ENCODE measurements at regions not wholly inside any gene's neighbourhood (a gene's known extent, or its start where the extent isn't known, plus 50 kb on each side); places are given as distances from the start of the nearest gene placed in this dataset.
"Not testable (repeated sequence)": the region's sequence is repeated elsewhere in the genome, so short reads cannot be mapped to it uniquely, and the experiment has no call there.

GRCh38 chr3:16707260-16707659 is 102.0 kb upstream of the DAZL start:
- no peak for TF ChIP-seq CTCF (IDR thresholded peaks at IDR 0.05; ENCODE audit: low read depth, low read length, missing control alignments)
- DNase-seq (ENCODE audit: extremely low read depth, low read depth): no peak

GRCh38 chr3:16708285-16708684 is 103.1 kb upstream of the DAZL start:
- no peak for TF ChIP-seq CTCF (IDR thresholded peaks at IDR 0.05; ENCODE audit: low read depth, low read length, missing control alignments)
- no peak for DNase-seq (ENCODE audit: extremely low read depth, low read depth)
- H3K4me3 ChIP-seq (replicated peaks; ENCODE audit: low read depth, low read length): no peak overlapping the region

More at GRCh38 chr3:16707260-16707659, 102.0 kb upstream of the DAZL start:
- H3K4me3 ChIP-seq (replicated peaks; ENCODE audit: low read depth, low read length): no peak overlapping the region

- not testable (repeated sequence) for DNase-seq (ENCODE audit: extremely low read depth, low read depth); H3K4me3 ChIP-seq (replicated peaks; ENCODE audit: low read depth, low read length)
Observed at GRCh38 chr3:16711691-16712090, 106.5 kb upstream of the DAZL start.

GRCh38 chr3:16715281-16715680 is 110.1 kb upstream of the DAZL start:
- TF ChIP-seq CTCF (IDR thresholded peaks at IDR 0.05; ENCODE audit: low read depth, low read length, missing control alignments): no peak
- no peak overlapping the region for H3K4me3 ChIP-seq (replicated peaks; ENCODE audit: low read depth, low read length)
- no peak for DNase-seq (ENCODE audit: extremely low read depth, low read depth)

GRCh38 chr3:16719426-16719825 is 114.2 kb upstream of the DAZL start:
- TF ChIP-seq CTCF (IDR thresholded peaks at IDR 0.05; ENCODE audit: low read depth, low read length, missing control alignments): no peak
- no peak overlapping the region for H3K4me3 ChIP-seq (replicated peaks; ENCODE audit: low read depth, low read length)
- DNase-seq (ENCODE audit: extremely low read depth, low read depth): no peak

GRCh38 chr3:16720367-16720940 is 115.2 kb upstream of the DAZL start:
- DNase-seq (ENCODE audit: extremely low read depth, low read depth): no peak
- TF ChIP-seq CTCF (IDR thresholded peaks at IDR 0.05; ENCODE audit: low read depth, low read length, missing control alignments): no peak
- no peak overlapping the region for H3K4me3 ChIP-seq (replicated peaks; ENCODE audit: low read depth, low read length)

GRCh38 chr3:16721494-16721893 is 116.3 kb upstream of the DAZL start:
- no peak overlapping the region for H3K4me3 ChIP-seq (replicated peaks; ENCODE audit: low read depth, low read length)
- TF ChIP-seq CTCF (IDR thresholded peaks at IDR 0.05; ENCODE audit: low read depth, low read length, missing control alignments): no peak
- DNase-seq (ENCODE audit: extremely low read depth, low read depth): no peak
